ENCODE measurements at regions not wholly inside any gene's neighbourhood (a gene's known extent, or its start where the extent isn't known, plus 50 kb on each side); places are given as distances from the start of the nearest gene placed in this dataset.

DNA sequence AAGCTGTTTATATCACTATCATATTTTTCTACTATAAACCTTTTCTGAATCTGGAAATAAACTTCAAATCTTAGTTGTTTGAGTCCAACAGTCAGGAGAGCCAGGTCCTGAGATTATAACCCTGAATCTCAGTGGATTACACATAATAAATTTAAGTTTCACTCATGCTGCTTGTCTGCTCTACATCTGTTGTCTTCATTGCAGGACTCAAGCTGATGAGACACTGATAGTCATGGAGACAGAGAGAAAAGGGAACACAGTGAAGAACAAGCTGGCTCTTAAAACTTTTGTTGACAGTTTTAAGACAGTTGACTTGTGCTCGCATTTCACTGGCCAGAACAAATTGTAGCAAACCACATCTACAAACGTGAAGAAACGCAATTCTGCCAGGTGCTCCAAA lies 327.0 kb upstream of the CTSO start:
- no peak overlapping the region for H3K4me3 ChIP-seq
- ATAC-seq: no peak
- H3K4me1 ChIP-seq: no peaks in the 10 kb centered on the region
- H3K27ac ChIP-seq: no peak overlapping the region
- no peaks in the 10 kb centered on the region for H3K27me3 ChIP-seq
- TF ChIP-seq POLR2A (IDR thresholded peaks at IDR 0.05) (no peak), EP300 (IDR thresholded peaks at IDR 0.05) (no peak), POLR2AphosphoS5 (IDR thresholded peaks at IDR 0.05) (no peak)
- TF ChIP-seq, protein P1, sequence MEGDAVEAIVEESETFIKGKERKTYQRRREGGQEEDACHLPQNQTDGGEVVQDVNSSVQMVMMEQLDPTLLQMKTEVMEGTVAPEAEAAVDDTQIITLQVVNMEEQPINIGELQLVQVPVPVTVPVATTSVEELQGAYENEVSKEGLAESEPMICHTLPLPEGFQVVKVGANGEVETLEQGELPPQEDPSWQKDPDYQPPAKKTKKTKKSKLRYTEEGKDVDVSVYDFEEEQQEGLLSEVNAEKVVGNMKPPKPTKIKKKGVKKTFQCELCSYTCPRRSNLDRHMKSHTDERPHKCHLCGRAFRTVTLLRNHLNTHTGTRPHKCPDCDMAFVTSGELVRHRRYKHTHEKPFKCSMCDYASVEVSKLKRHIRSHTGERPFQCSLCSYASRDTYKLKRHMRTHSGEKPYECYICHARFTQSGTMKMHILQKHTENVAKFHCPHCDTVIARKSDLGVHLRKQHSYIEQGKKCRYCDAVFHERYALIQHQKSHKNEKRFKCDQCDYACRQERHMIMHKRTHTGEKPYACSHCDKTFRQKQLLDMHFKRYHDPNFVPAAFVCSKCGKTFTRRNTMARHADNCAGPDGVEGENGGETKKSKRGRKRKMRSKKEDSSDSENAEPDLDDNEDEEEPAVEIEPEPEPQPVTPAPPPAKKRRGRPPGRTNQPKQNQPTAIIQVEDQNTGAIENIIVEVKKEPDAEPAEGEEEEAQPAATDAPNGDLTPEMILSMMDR (IDR thresholded peaks at IDR 0.05): no peak
- WGBS, 2 donors (ENCODE audit: low coverage in 1 of 2): 71 to 82% methylated on average over 3 of the region's 3 CpGs
- no peaks in the 10 kb centered on the region for H3K36me3 ChIP-seq
- no peaks in the 10 kb centered on the region for H3K9me3 ChIP-seq

DNA sequence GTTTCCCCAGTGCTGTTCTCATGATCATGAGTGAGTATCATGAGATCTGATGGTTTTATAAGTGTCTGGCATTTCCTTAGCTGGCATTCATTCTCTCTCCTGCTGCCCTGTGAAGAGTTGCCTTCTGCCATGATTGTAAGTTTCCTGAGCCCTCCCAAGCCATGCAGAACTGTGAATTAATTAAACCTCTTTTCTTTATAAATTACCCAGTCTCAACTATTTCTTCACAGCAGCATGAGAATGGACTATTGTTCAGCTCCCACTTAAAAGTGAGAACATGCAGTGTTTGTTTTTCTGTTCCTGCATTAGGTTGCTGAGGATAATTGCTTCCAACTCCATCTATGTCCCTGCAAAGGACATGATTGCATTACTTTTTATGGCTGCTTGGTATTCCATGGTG lies 311.7 kb upstream of the CTSO start:
- H3K4me1 ChIP-seq: no peaks in the 10 kb centered on the region
- no peak overlapping the region for H3K27ac ChIP-seq
- H3K36me3 ChIP-seq: no peaks in the 10 kb centered on the region
- H3K9me3 ChIP-seq: no peaks in the 10 kb centered on the region
- TF ChIP-seq EP300 (IDR thresholded peaks at IDR 0.05) (no peak), POLR2AphosphoS5 (IDR thresholded peaks at IDR 0.05) (no peak), POLR2A (IDR thresholded peaks at IDR 0.05) (no peak)
- TF ChIP-seq, protein P1 (IDR thresholded peaks at IDR 0.05): no peak
- no peak overlapping the region for H3K4me3 ChIP-seq
- no peak for ATAC-seq
- no peaks in the 10 kb centered on the region for H3K27me3 ChIP-seq

DNA sequence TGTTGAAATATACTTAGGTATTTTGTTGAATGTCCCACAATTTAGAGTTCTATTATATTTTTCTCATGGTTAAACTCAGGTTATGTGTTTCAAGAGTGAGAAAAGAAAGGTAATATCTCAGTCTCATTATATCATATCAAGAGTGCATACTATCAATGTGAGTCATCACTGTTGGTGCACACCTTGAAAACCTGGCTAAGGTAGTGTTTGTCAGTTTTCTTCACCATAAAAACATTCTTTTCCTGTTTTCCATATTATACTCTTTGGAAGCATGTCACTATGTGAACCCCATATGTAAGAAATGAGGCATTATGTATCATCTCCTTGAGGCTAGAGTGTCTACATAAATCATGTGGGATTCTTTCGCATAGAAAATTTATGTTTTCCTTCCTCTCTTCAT lies 307.6 kb upstream of the CTSO start:
- no peaks in the 10 kb centered on the region for H3K9me3 ChIP-seq
- no peak for ATAC-seq
- 86 to 100% methylated on average over 1 of the region's 1 CpG for WGBS, 2 donors (ENCODE audit: low coverage in 1 of 2)

DNA sequence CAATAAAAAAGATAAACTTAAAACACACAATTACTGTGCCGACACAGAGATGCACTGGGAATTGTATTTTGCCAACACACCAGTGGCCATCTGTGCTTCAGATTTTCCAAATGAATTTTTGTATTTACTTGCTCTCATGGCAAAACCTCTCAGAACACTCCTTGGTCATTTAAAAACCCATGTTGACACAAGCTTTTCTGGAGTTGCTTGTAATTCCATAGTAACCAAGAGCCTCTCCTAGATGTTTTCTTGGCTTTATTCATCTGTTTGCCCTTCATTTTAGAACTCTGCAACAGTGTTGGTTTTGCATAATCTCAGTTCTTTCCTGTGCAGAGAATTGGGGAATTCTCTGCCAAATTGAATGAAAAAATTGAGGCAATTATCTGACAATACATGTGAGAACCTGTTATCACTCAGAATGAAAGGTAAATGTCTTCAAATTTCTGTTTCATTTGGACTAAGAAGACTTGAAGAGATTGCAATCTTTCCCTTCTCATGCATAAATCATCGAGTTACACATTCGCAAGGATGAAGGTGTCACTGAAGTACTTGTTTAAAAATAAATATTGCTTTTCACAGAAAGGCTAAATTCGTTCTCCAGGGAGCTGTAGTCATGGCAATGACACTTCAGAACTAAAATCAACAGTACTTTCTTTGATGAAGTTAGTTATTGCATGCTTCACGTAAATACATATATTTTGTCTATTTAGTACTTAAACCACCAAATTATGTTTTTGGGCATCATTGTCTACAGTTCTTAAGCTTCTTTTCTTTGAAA lies 301.8 kb upstream of the CTSO start:
- no peak for ATAC-seq
- no peak overlapping the region for H3K27ac ChIP-seq
- 12 to 33% methylated on average over 5 of the region's 5 CpGs for WGBS, 2 donors (ENCODE audit: low coverage in 1 of 2)
- TF ChIP-seq EP300 (IDR thresholded peaks at IDR 0.05) (no peak), POLR2AphosphoS5 (IDR thresholded peaks at IDR 0.05) (no peak), POLR2A (IDR thresholded peaks at IDR 0.05) (no peak)
- TF ChIP-seq, protein P1 (IDR thresholded peaks at IDR 0.05): no peak
- H3K36me3 ChIP-seq: no peaks in the 10 kb centered on the region
- no peaks in the 10 kb centered on the region for H3K27me3 ChIP-seq
- no peak overlapping the region for H3K4me3 ChIP-seq
- peaks cover 0 to 8% (median 0%) of the 10 kb centered on the region in 3 donors for H3K4me1 ChIP-seq
- H3K9me3 ChIP-seq: no peaks in the 10 kb centered on the region

More for the DNA sequence above, 307.6 kb upstream of the CTSO start:
- Histone ChIP-seq H3K4me3 (no peak overlapping the region), H3K27me3 (no peaks in the 10 kb centered on the region), H3K36me3 (no peaks in the 10 kb centered on the region), H3K27ac (no peak overlapping the region), H3K4me1 (no peaks in the 10 kb centered on the region)
- TF ChIP-seq, protein P1 (IDR thresholded peaks at IDR 0.05): no peak
- TF ChIP-seq POLR2A (IDR thresholded peaks at IDR 0.05) (no peak), POLR2AphosphoS5 (IDR thresholded peaks at IDR 0.05) (no peak), EP300 (IDR thresholded peaks at IDR 0.05) (no peak)

DNA sequence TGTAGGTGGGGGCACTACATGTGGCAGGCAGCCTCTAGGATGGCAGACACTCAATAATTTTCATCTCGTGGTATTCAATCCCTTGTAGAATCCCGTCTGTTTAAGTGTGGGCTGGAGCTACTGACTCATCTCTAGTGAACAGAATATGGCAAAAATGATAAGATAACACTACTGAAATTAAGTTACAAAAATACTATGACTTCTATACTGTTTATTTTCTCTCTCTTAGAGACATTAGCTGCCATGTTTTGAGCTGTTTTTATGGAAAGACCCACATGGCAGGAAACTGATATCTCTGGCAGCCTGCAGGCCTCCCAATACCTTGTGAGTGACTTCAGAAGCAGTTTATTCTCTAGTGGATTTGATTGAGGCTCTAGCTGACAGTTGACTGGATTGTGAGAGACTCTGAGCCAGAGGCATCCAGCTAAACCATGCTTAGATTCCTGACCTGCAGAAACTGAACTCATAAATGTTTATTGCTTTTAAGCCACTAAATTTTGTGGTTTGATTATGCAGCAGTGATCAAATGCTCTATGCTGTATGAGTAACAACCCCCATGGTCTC lies 298.8 kb upstream of the CTSO start:
- Histone ChIP-seq H3K36me3 (no peaks in the 10 kb centered on the region), H3K27ac (no peak overlapping the region), H3K4me3 (no peak overlapping the region), H3K9me3 (no peaks in the 10 kb centered on the region), H3K27me3 (no peaks in the 10 kb centered on the region), H3K4me1 (peaks cover 0 to 8% (median 0%) of the 10 kb centered on the region in 3 donors)
- TF ChIP-seq EP300 (IDR thresholded peaks at IDR 0.05) (no peak), POLR2A (IDR thresholded peaks at IDR 0.05) (no peak), POLR2AphosphoS5 (IDR thresholded peaks at IDR 0.05) (no peak)
- TF ChIP-seq, protein P1 (IDR thresholded peaks at IDR 0.05): no peak
- no peak for ATAC-seq
- WGBS, 2 donors (ENCODE audit: low coverage in 1 of 2): 39 to 60% methylated on average over 2 of the region's 2 CpGs

All from gastroesophageal sphincter (tissue), 4 donors.